Activated CD4-positive, alpha-beta T cell treated with anti-CD3 and anti-CD28 coated beads for 36 hours (primary cell): ENCODE measurements at regions not wholly inside any gene's neighbourhood (a gene's known extent, or its start where the extent isn't known, plus 50 kb on each side); places are given as distances from the start of the nearest gene placed in this dataset.

Experiments used
- ATAC-seq: fragments of 200-7000 bp; cut with Tn5 transposase; one replicate; pipeline ENCODE4 v1.10.0; 2021; ENCODE audit warnings: mild to moderate bottlenecking, moderate library complexity
- CTCF ChIA-PET: fragments of 350-600 bp; sonication (Branson Sonifier 250); formaldehyde crosslinking; loops from one replicate; lab custom pipeline; 2021; ENCODE audit warnings: antibody characterized with exemption; lab: Charles Lee
- POLR2A ChIA-PET: fragments of 350-600 bp; sonication (Branson Sonifier 250); formaldehyde crosslinking; loops from one replicate; lab custom pipeline; 2021; ENCODE audit warnings: antibody characterized with exemption, inconsistent platforms; lab: Charles Lee
- DNase-seq: peaks from one replicate; pipeline ENCODE4 v3.0.0-alpha.2; 2020
- H3K27ac Mint-ChIP-seq: one replicate; pipeline ENCODE4 v1.8.0; 2021; ENCODE audit warnings: mixed read lengths
- H3K27me3 Mint-ChIP-seq: one replicate; pipeline ENCODE4 v1.8.0; 2021; ENCODE audit warnings: mixed read lengths
- H3K36me3 Mint-ChIP-seq: one replicate; pipeline ENCODE4 v1.8.0; 2021; ENCODE audit warnings: low read depth, mixed read lengths
- H3K4me1 Mint-ChIP-seq: one replicate; pipeline ENCODE4 v1.8.0; 2021; ENCODE audit warnings: mixed read lengths
- H3K4me3 Mint-ChIP-seq: one replicate; pipeline ENCODE4 v1.8.0; 2021; ENCODE audit warnings: mild to moderate bottlenecking, moderate library complexity, mixed read lengths
- H3K9me3 Mint-ChIP-seq: one replicate; pipeline ENCODE4 v1.8.0; 2021; ENCODE audit warnings: low read depth, mixed read lengths
- intact Hi-C, 2 experiments: fragments of 100-400 bp; cut with DNase I in 1 of 2; cut with micrococcal nuclease in 1 of 2; formaldehyde crosslinking; loops; one replicate each; pipeline versions ENCODE4 v1.14.2 to v1.15.1; 2022 to 2024; cut with DNase I, micrococcal nuclease

- ATAC-seq (no peak), DNase-seq (no peak)
- Mint-ChIP-seq H3K27ac (no peak overlapping the region), H3K4me3 (no peak overlapping the region), H3K36me3 (no peaks in the 10 kb centered on the region), H3K9me3 (no peaks in the 10 kb centered on the region), H3K27me3 (no peaks in the 10 kb centered on the region), H3K4me1 (no peaks in the 10 kb centered on the region)
- ChIA-PET CTCF (no interaction called here), POLR2A (no interaction called here)
- intact Hi-C loops, result no loop called here
These were observed 149.1 kb downstream of the SHANK2 start for GRCh38 chr11:71103266-71103665.

- Mint-ChIP-seq H3K36me3 (no peaks in the 10 kb centered on the region), H3K27me3 (no peaks in the 10 kb centered on the region), H3K9me3 (no peaks in the 10 kb centered on the region), H3K27ac (no peak overlapping the region), H3K4me1 (no peaks in the 10 kb centered on the region), H3K4me3 (no peak overlapping the region)
- DNase-seq (no peak), ATAC-seq (no peak)
- ChIA-PET POLR2A (no interaction called here), CTCF (no interaction called here)
- intact Hi-C loops, result no loop called here
These were observed 150.0 kb downstream of the SHANK2 start for GRCh38 chr11:71102251-71102995.

- ChIA-PET CTCF (no interaction called here), POLR2A (no interaction called here)
- intact Hi-C loops, result no loop called here
- Mint-ChIP-seq H3K9me3 (no peaks in the 10 kb centered on the region), H3K4me1 (no peaks in the 10 kb centered on the region), H3K4me3 (no peak overlapping the region), H3K36me3 (no peaks in the 10 kb centered on the region), H3K27ac (no peak overlapping the region), H3K27me3 (no peaks in the 10 kb centered on the region)
- no peak for DNase-seq
- no peak for ATAC-seq
These were observed 150.8 kb downstream of the SHANK2 start for GRCh38 chr11:71101606-71102005.

- ATAC-seq, result no peak
- no peaks in the 10 kb centered on the region for H3K4me1 Mint-ChIP-seq
- ChIA-PET CTCF (no interaction called here), POLR2A (no interaction called here)
- intact Hi-C loops, result no loop called here
- no peak overlapping the region for H3K27ac Mint-ChIP-seq
- no peaks in the 10 kb centered on the region for H3K36me3 Mint-ChIP-seq
- no peak overlapping the region for H3K4me3 Mint-ChIP-seq
- DNase-seq, result no peak
- no peaks in the 10 kb centered on the region for H3K27me3 Mint-ChIP-seq
- H3K9me3 Mint-ChIP-seq, result no peaks in the 10 kb centered on the region
These were observed 151.3 kb downstream of the SHANK2 start for GRCh38 chr11:71101046-71101445.

- DNase-seq (no peak), ATAC-seq (no peak)
- Mint-ChIP-seq H3K4me3 (no peak overlapping the region), H3K27ac (no peak overlapping the region), H3K4me1 (no peaks in the 10 kb centered on the region), H3K36me3 (no peaks in the 10 kb centered on the region), H3K9me3 (no peaks in the 10 kb centered on the region), H3K27me3 (no peaks in the 10 kb centered on the region)
- POLR2A ChIA-PET, result no interaction called here
- CTCF ChIA-PET, result no interaction called here
- intact Hi-C loops, result no loop called here
These were observed 153.6 kb downstream of the SHANK2 start for GRCh38 chr11:71098776-71099175.

- ChIA-PET CTCF (no interaction called here), POLR2A (no interaction called here)
- H3K36me3 Mint-ChIP-seq, result no peaks in the 10 kb centered on the region
- H3K27me3 Mint-ChIP-seq, result no peaks in the 10 kb centered on the region
- H3K9me3 Mint-ChIP-seq, result no peaks in the 10 kb centered on the region
- no peak overlapping the region for H3K4me3 Mint-ChIP-seq
- no peak overlapping the region for H3K27ac Mint-ChIP-seq
- intact Hi-C loops, result no loop called here
- ATAC-seq, result no peak
- H3K4me1 Mint-ChIP-seq, result no peaks in the 10 kb centered on the region
- DNase-seq, result no peak
These were observed 154.7 kb downstream of the SHANK2 start for GRCh38 chr11:71097506-71098240.

GRCh38 chr11:71096751-71097388 is 155.5 kb downstream of the SHANK2 start:
- H3K27me3 Mint-ChIP-seq, result no peaks in the 10 kb centered on the region
- no peak overlapping the region for H3K4me3 Mint-ChIP-seq
- ChIA-PET POLR2A (no interaction called here), CTCF (no interaction called here)
- H3K9me3 Mint-ChIP-seq, result no peaks in the 10 kb centered on the region
- no peaks in the 10 kb centered on the region for H3K4me1 Mint-ChIP-seq
- intact Hi-C loops, result no loop called here
- no peak for DNase-seq
- ATAC-seq, result no peak
- H3K27ac Mint-ChIP-seq, result no peak overlapping the region
- no peaks in the 10 kb centered on the region for H3K36me3 Mint-ChIP-seq

GRCh38 chr11:71095294-71095850 is 157.0 kb downstream of the SHANK2 start:
- Mint-ChIP-seq H3K36me3 (no peaks in the 10 kb centered on the region), H3K27ac (no peak overlapping the region), H3K9me3 (no peaks in the 10 kb centered on the region), H3K4me3 (no peak overlapping the region), H3K4me1 (no peaks in the 10 kb centered on the region), H3K27me3 (no peaks in the 10 kb centered on the region)
- intact Hi-C loops, result no loop called here
- POLR2A ChIA-PET, result no interaction called here
- no peak for ATAC-seq
- DNase-seq, result no peak
- CTCF ChIA-PET, result no interaction called here

- Mint-ChIP-seq H3K4me3 (no peak overlapping the region), H3K36me3 (no peaks in the 10 kb centered on the region), H3K27me3 (no peaks in the 10 kb centered on the region), H3K27ac (no peak overlapping the region), H3K4me1 (no peaks in the 10 kb centered on the region), H3K9me3 (no peaks in the 10 kb centered on the region)
- no peak for ATAC-seq
- ChIA-PET CTCF (no interaction called here), POLR2A (no interaction called here)
- DNase-seq, result no peak
- intact Hi-C loops, result no loop called here
These were observed 157.9 kb downstream of the SHANK2 start for GRCh38 chr11:71094296-71095077.

- H3K4me1 Mint-ChIP-seq, result no peaks in the 10 kb centered on the region
- H3K4me3 Mint-ChIP-seq, result no peak overlapping the region
- H3K27ac Mint-ChIP-seq, result no peak overlapping the region
- no peaks in the 10 kb centered on the region for H3K9me3 Mint-ChIP-seq
- DNase-seq (no peak), ATAC-seq (no peak)
- no peaks in the 10 kb centered on the region for H3K27me3 Mint-ChIP-seq
- CTCF ChIA-PET, result no interaction called here
- intact Hi-C loops, result no loop called here
- H3K36me3 Mint-ChIP-seq, result no peaks in the 10 kb centered on the region
- POLR2A ChIA-PET, result no interaction called here
These were observed 158.6 kb downstream of the SHANK2 start for GRCh38 chr11:71093783-71094182.

- Mint-ChIP-seq H3K36me3 (no peaks in the 10 kb centered on the region), H3K4me3 (no peak overlapping the region), H3K4me1 (no peaks in the 10 kb centered on the region), H3K27ac (no peak overlapping the region), H3K9me3 (no peaks in the 10 kb centered on the region), H3K27me3 (no peaks in the 10 kb centered on the region)
- CTCF ChIA-PET, result no interaction called here
- intact Hi-C loops, result no loop called here
- DNase-seq, result no peak
- POLR2A ChIA-PET, result no interaction called here
- ATAC-seq, result no peak
These were observed 160.7 kb downstream of the SHANK2 start for GRCh38 chr11:71091506-71092265.
